ENCODE measurements at regions not wholly inside any gene's neighbourhood (a gene's known extent, or its start where the extent isn't known, plus 50 kb on each side); places are given as distances from the start of the nearest gene placed in this dataset.

DNA sequence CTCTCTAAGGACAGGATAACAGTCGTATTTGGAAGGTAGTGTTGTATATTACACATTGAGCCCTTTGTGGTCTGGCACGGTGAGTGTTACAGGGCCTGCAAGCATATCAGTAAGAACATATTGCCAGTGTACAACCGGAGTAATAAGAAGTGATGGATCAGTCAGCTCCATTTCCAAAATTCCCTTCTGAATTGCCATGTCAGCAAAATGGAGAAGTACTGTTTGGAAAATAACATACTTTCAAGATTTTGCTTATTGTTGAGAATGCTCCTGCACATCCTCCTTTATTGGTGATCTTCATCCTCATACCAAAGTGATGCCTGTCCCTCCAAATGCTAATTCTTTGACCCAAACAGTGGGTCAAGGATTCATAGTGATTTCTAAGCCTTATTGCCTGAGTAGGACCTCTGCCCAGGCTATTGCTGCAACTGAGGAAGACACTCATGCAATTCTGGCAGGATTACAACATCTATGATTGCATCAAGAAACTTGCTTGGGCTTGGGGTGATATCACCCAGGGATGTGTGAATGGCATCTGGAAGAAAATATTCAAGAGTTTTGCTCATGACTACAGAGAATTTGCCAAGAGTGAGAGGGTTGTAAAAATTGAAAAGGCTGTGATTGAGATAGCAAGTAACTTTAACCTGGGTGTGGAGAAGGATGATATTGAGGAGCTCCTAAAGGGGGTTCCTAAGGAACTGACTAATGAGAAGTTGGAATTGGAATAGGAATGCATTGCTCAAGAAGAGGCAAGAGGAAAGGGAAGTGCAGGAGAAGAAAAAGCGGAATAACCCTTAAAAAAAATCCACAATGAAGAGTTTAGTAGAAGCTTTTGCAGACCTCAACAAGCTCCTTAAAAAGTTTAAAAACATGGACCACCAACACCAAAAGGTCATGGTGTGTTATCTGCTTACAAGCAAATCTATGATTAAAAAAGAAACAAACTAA, 452.2 kb upstream of the SORCS1 start:
- no peak for DNase-seq

GRCh38 chr10:107616031-107616430, 451.5 kb upstream of the SORCS1 start:
- no peak for DNase-seq

GRCh38 chr10:107614939-107615685, 450.6 kb upstream of the SORCS1 start:
- DNase-seq: no peak

GRCh38 chr10:107611115-107611514, 446.6 kb upstream of the SORCS1 start:
- no peak for DNase-seq

DNA sequence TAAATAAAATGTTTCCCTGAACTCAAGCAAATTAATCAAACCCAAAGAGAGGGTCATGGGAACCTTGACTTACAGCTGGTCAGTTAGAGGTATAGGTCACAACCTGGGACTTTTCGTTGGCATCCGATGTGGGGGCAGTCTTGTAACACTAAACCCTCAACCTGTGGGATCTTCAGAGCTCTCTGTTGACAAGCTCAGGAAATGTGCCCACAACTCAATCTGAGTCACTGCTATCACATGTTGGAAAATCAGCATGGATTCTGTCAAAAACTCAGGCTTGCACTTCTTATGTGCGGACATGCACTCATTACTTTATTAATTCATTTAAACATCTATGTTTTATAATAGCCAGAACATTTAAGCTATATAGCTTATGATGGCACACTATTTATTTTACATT, 424.6 kb upstream of the SORCS1 start:
- no peak for DNase-seq

DNA sequence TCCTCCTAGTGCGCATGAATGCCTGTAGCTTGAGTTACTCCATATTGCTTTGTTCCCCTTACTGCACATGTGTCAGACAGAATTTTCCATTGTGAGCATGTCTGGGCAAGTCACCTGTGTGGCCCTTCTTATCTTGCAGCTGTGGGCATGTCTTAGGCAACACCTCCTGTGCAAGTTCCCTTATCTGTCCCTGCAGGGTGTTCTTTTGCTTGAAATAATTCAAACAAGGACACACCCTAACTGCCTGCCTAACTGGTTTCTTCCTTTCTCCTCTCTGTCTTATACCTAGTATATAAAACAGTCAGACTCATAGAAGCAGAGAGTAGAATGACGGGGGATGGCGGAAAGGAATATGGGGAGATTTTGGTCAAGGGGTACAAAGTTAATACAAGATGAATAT, 421.1 kb upstream of the SORCS1 start:
- DNase-seq: no peak

DNA sequence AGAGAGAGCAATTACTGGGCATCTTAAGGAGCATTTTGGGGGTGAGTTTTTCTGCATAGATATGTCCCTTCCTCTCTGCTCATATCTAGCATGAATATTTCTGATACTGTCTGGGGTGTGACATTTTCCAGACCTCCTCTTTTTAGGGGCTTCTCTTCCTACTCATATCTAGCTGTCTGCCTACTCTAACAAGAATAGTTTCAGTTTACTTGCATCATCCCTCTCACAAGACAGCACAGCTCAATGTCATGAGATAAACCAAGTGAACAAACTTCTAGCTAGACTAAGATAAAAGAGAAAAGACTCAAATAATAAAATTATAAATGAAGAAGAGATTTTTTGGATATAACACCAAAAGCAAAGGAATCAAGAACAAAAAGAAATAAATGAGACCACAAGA, 419.5 kb upstream of the SORCS1 start:
- no peak for DNase-seq

- DNase-seq: no peak
Observed at GRCh38 chr10:107579970-107580369, 415.5 kb upstream of the SORCS1 start.

- DNase-seq: peak; percentile 30
Observed at GRCh38 chr10:107577221-107577620, 412.7 kb upstream of the SORCS1 start.

GRCh38 chr10:107576746-107577145, 412.2 kb upstream of the SORCS1 start:
- peak; percentile 71 for DNase-seq

- no peak for DNase-seq
Observed at GRCh38 chr10:107565014-107565413, 400.5 kb upstream of the SORCS1 start.

GRCh38 chr10:107561136-107561650, 396.7 kb upstream of the SORCS1 start:
- DNase-seq: no peak

- no peak for DNase-seq
Observed at GRCh38 chr10:107557916-107558315, 393.4 kb upstream of the SORCS1 start.

DNA sequence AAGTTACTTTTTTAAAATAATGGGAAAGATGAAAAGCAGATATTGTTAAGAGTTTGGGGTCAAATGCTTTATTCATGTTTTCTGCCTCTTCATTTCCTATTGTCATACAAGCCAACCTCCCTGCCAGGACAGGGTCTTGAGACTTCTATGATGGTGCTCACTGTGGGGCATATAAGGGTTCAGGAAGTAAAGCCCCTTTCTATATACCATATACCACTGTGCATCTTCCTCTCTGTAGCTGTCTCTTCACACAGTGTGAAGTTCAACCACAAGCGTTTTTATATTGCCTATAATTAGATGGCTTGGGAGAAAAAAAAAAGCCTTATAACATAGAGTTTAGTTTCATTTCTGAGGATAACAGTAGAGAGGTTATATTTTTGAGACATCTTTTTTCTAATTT, 389.8 kb upstream of the SORCS1 start:
- DNase-seq: no peak

GRCh38 chr10:107553470-107553869, 389.0 kb upstream of the SORCS1 start:
- DNase-seq: no peak

- no peak for DNase-seq
Observed at GRCh38 chr10:107552963-107553362, 388.5 kb upstream of the SORCS1 start.

DNA sequence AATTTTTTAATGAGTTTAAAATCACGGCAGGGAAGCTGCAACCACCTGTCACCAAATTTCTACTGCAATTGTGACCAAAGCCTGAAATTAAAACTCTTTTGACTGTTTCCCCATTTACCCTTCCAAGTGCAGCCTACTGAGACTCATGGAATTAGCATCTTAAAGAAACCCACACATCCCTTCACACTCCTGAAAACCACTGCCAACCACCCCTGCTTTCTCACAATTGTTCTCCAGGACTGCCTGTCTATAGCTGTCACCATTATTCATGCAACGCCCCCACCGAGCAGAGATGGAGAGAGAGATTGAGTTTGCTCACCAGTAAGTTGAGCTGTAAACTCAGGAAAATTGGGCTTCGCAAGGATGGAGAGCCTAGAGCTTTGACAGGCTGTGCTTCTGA, 383.8 kb upstream of the SORCS1 start:
- DNase-seq: no peak

DNA sequence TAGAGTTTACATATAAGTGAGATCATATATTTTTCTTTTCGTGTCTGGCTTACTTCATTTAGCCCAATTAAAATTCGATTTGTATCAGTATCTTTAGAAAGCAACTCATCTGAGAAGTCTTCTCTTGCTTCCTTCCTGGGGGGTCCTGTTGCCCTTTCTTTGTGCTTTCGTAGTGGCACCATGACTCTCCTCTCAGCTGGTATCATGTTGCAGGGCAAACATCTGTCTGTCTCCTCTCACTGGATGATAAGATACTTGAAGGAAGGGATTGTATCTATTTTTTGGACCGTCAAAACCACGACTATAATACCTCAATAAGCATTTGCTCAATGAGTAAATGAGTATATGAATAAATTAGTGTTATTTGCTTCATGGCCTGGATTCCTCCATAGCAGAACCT, 382.5 kb upstream of the SORCS1 start:
- no peak for DNase-seq

GRCh38 chr10:107546284-107546683, 381.8 kb upstream of the SORCS1 start:
- DNase-seq: no peak

DNA sequence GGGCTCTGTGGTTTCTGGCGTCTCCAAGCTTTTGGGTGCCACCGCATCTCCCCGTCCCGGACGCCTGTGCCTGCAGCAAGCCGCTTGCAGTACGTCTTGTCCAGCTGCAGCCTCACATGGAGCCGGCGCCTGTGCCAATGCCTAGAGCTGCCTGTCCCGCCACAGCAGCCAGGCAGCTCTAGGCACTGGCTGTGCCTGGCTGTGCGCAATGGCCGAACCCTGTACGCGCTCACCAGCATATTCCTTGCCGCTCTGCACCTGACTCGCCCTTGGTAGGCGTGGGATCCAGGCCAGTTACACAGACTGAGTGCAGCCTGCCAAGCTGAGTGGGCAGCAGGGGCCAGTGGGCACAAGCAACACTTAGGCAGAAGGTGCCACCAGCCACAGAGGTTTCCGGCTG, 381.2 kb upstream of the SORCS1 start:
- DNase-seq: no peak

DNA sequence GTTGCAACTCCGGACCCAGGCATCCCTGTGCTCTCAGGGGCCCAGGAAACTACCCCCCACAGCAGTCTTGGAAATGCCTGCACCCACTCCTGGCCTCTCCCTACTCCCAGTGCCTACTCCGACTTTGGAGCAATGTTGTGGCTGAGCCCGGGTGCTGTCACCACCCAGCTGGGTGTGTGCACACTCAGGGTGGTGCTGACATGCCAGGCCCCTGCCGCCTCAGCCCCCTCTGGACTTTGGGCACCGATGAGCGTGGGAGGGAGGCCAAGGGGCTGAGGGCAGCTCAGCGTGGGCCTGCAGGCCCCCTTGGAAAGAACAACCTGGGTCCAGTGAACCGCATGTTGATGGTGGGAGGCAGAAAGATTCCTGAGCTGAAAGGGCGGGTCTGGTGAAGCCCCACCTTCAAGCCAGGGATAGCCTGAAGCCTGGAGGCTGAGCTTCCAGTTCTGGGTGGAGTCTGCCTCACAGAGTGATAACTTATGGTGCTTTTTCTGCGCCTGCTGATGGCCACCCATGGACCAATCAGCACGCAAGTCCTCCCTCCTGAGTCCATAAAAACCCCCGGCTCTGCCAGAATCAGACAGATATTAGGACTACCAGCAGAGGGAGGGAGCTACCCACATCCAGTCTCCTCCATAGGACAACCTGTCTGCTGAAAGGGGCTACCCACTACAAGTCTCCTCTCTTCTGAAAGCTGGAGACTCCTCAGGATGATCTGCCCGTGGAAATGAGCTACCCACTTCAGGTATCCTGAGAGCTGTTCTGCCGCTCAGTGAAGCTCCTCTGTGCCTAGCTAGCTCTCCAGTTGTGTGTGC, 380.4 kb upstream of the SORCS1 start:
- no peak for DNase-seq

DNA sequence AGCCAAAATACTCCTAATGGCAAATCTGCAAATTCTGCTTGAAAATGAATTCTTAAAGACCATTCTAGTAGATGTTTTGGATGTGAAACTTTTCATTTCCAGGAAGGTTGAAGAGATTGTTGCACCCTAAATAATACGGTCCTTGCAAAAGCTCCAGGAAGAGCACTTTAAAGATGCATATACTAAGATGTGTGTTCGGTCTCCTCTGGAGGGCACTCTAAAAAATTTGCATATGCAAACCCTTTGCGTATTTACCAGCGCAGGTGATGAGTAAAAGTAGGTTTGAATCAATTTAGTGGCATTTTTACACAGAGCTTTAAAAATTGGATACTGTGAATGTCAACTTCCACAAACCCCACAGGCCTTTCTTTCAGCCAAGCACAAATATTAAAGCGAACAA, 378.1 kb upstream of the SORCS1 start:
- DNase-seq: no peak

- DNase-seq: no peak
Observed at GRCh38 chr10:107542016-107542415, 377.5 kb upstream of the SORCS1 start.
